Panc1 (cell line): ENCODE measurements at regions not wholly inside any gene's neighbourhood (a gene's known extent, or its start where the extent isn't known, plus 50 kb on each side); places are given as distances from the start of the nearest gene placed in this dataset.

Source experiments
- ATAC-seq: fragments of 200-7000 bp; cut with Tn5 transposase; 2 replicates; pipeline ENCODE4 v1.9.1; 2020; ENCODE audit warnings: mild to moderate bottlenecking, moderate library complexity
- BruUV-seq: library from RNA; stranded (reverse); fragments of 400-500 nt; replicated peaks from 2 replicates; lab custom pipeline; 2021; lab: Mats Ljungman, UMichigan
- CTCF ChIA-PET: fragments of 300-600 bp; sonication (Branson Sonifier 250); formaldehyde crosslinking; loops from one replicate; lab custom pipeline; 2022; ENCODE audit warnings: antibody characterized with exemption; lab: Charles Lee
- POLR2A ChIA-PET: fragments of 300-600 bp; sonication (Branson Sonifier 250); formaldehyde crosslinking; loops from one replicate; lab custom pipeline; 2022; ENCODE audit warnings: antibody characterized with exemption; lab: Charles Lee
- DNase-seq: peaks from one replicate; pipeline ENCODE4 v3.0.0-alpha.2; 2010; ENCODE audit warnings: low read depth, low spot score
- H3K27ac ChIP-seq: 2 replicates; pipeline ENCODE4 v1.5.1; 2011; ENCODE audit warnings: mild to moderate bottlenecking, low read length, inconsistent platforms
- H3K27me3 ChIP-seq: fragments of 200-500 bp; sonication (Bioruptor generic); 2 replicates; pipeline ENCODE4 v1.6.0; 2014; ENCODE audit warnings: low read length, inconsistent platforms; ENCODE audit not compliant: control insufficient read depth, insufficient read depth
- H3K36me3 ChIP-seq: fragments of 200-500 bp; sonication (Bioruptor generic); 2 replicates; pipeline ENCODE4 v1.5.1; 2014; ENCODE audit warnings: inconsistent platforms, mild to moderate bottlenecking, low read length, moderate library complexity; ENCODE audit not compliant: control insufficient read depth, insufficient read depth
- H3K4me1 ChIP-seq: 2 replicates; pipeline ENCODE4 v1.5.1; 2011; ENCODE audit warnings: inconsistent platforms, mild to moderate bottlenecking, low read length, moderate library complexity; ENCODE audit not compliant: control insufficient read depth, insufficient read depth
- H3K4me3 ChIP-seq, 2 experiments: 2 replicates each; pipeline ENCODE4 v1.5.1; 2011 to 2012; ENCODE audit warnings: low read depth in 2 of 2, low read length in 2 of 2, mild to moderate bottlenecking in 2 of 2, inconsistent platforms in 1 of 2, moderate library complexity in 1 of 2
- H3K9me3 ChIP-seq: fragments of 200-500 bp; sonication (Bioruptor generic); 2 replicates; pipeline ENCODE4 v1.5.1; 2014; ENCODE audit warnings: low read depth, mild to moderate bottlenecking, inconsistent platforms, low read length, moderate library complexity; ENCODE audit not compliant: control insufficient read depth, insufficient read depth
- POLR2AphosphoS5 ChIP-seq: IDR thresholded peaks from 2 replicates; pipeline ENCODE4 v1.6.1; 2012; ENCODE audit warnings: mild to moderate bottlenecking, low read depth, low read length, moderate library complexity
- REST ChIP-seq, 2 experiments: IDR thresholded peaks; 2 replicates each; pipeline ENCODE4 v1.6.1; 2011 to 2012; ENCODE audit warnings: low read depth in 2 of 2, control low read depth in 1 of 2, low read length in 1 of 2, mild to moderate bottlenecking in 1 of 2, moderate library complexity in 1 of 2; ENCODE audit not compliant: insufficient read depth in 1 of 2
- SIN3A ChIP-seq: IDR thresholded peaks from 2 replicates; pipeline ENCODE4 v1.6.1; 2012; ENCODE audit warnings: low read depth, mild to moderate bottlenecking, low read length, moderate library complexity, borderline replicate concordance; ENCODE audit not compliant: insufficient read depth
- TCF7L2 ChIP-seq: IDR thresholded peaks from 2 replicates; pipeline ENCODE4 v1.6.1; 2011; ENCODE audit warnings: mild to moderate bottlenecking, low read depth, low read length, inconsistent platforms
- in situ Hi-C: cut with HindIII; loops from 2 replicates; pipeline ENCODE4 v1.10.0; 2016; ENCODE audit warnings: low sequenced_read_pairs, low pct_unique_long_range_greater_than_20kb
- intact Hi-C: fragments of 100-400 bp; cut with micrococcal nuclease; formaldehyde crosslinking; loops from one replicate; pipeline ENCODE4 v1.10.0; 2022; ENCODE audit not compliant: unreplicated experiment
- TF ChIP-seq, protein P1 (sequence below): fragments of 450-650 bp; IDR thresholded peaks from 2 replicates; pipeline ENCODE4 v1.5.1; 2017; ENCODE audit warnings: mild to moderate bottlenecking

GRCh38 chr12:11592484-11592883 lies 57.0 kb upstream of the ETV6 start:
- in situ Hi-C loops: no loop called here
- Histone ChIP-seq H3K4me3 (no peak overlapping the region), H3K27ac (no peak overlapping the region), H3K4me1 (no peaks in the 10 kb centered on the region), H3K36me3 (no peaks in the 10 kb centered on the region), H3K9me3 (no peaks in the 10 kb centered on the region), H3K27me3 (no peaks in the 10 kb centered on the region)
- ChIA-PET CTCF (interaction anchor here (0.5 kb wide), 1 partner anchor 299 kb away, joined by 5 read pairs; no protein-coding TSS in a partner anchor), POLR2A (no interaction called here)
- DNase-seq: no peak
- BruUV-seq: no TSS peak
- TF ChIP-seq SIN3A: no peak
- no peak for ATAC-seq
- intact Hi-C loops: no loop called here

- DNase-seq: no peak
- BruUV-seq: no TSS peak
- no peaks in the 10 kb centered on the region for H3K36me3 ChIP-seq
- TF ChIP-seq REST (IDR thresholded peaks at IDR 0.05; ENCODE audit: insufficient read depth in 1 of 2, low read depth in 2 of 2, low read length in 1 of 2) (no peak), POLR2AphosphoS5 (no peak), SIN3A (no peak), TCF7L2 (no peak)
- TF ChIP-seq, protein P1, sequence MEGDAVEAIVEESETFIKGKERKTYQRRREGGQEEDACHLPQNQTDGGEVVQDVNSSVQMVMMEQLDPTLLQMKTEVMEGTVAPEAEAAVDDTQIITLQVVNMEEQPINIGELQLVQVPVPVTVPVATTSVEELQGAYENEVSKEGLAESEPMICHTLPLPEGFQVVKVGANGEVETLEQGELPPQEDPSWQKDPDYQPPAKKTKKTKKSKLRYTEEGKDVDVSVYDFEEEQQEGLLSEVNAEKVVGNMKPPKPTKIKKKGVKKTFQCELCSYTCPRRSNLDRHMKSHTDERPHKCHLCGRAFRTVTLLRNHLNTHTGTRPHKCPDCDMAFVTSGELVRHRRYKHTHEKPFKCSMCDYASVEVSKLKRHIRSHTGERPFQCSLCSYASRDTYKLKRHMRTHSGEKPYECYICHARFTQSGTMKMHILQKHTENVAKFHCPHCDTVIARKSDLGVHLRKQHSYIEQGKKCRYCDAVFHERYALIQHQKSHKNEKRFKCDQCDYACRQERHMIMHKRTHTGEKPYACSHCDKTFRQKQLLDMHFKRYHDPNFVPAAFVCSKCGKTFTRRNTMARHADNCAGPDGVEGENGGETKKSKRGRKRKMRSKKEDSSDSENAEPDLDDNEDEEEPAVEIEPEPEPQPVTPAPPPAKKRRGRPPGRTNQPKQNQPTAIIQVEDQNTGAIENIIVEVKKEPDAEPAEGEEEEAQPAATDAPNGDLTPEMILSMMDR: no peak
- intact Hi-C loops (no loop called here), in situ Hi-C loops (no loop called here)
- no peaks in the 10 kb centered on the region for H3K27me3 ChIP-seq
- H3K27ac ChIP-seq: no peak overlapping the region
- no peaks in the 10 kb centered on the region for H3K9me3 ChIP-seq
- ATAC-seq: no peak
- no peak overlapping the region for H3K4me3 ChIP-seq
- POLR2A ChIA-PET: no interaction called here
- no peaks in the 10 kb centered on the region for H3K4me1 ChIP-seq
- CTCF ChIA-PET: no interaction called here
Measured at GRCh38 chr12:11593013-11593412, 56.5 kb upstream of the ETV6 start.

DNA sequence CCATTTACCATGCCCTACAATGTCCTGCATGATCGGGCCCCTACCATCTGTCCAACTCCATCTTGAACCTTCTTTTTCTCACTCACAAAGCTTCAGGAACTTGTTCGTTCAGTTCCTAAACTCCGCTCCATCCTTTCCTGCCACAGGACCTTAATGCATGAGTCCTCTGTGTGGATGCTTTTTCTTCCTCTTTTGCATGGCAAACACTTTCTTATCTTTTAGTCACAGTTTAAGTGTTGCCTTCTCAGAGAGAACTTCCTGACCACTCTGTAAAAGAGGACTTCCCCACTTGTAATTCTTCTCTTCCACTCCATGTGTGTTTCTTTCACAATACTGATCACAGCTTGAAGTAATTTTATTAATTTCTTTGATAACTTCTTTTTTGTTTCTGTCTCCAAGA lies 54.4 kb upstream of the ETV6 start:
- ChIA-PET CTCF (no interaction called here), POLR2A (no interaction called here)
- no peak overlapping the region for H3K27ac ChIP-seq
- ATAC-seq (no peak), DNase-seq (no peak)
- H3K27me3 ChIP-seq: no peaks in the 10 kb centered on the region
- TF ChIP-seq POLR2AphosphoS5: no peak
- TF ChIP-seq REST (IDR thresholded peaks at IDR 0.05; ENCODE audit: insufficient read depth in 1 of 2, low read depth in 2 of 2, low read length in 1 of 2): no peak
- TF ChIP-seq TCF7L2: no peak
- no peak for TF ChIP-seq SIN3A
- TF ChIP-seq, protein P1: no peak
- no peak overlapping the region for H3K4me3 ChIP-seq
- in situ Hi-C loops: no loop called here
- no peaks in the 10 kb centered on the region for H3K9me3 ChIP-seq
- no peaks in the 10 kb centered on the region for H3K36me3 ChIP-seq
- no TSS peak for BruUV-seq
- intact Hi-C loops: no loop called here
- H3K4me1 ChIP-seq: no peaks in the 10 kb centered on the region
